BLaER1 (cell line): ENCODE measurements at regions not wholly inside any gene's neighbourhood (a gene's known extent, or its start where the extent isn't known, plus 50 kb on each side); places are given as distances from the start of the nearest gene placed in this dataset.
"Not testable (repeated sequence)": the region's sequence is repeated elsewhere in the genome, so short reads cannot be mapped to it uniquely, and the experiment has no call there.

Source experiments
- H3K27ac ChIP-seq: shearing (Covaris generic); formaldehyde crosslinking; 2 replicates; pipeline ENCODE4 v1.8.1; 2022
- H3K27me3 ChIP-seq: shearing (Covaris generic); formaldehyde crosslinking; 2 replicates; pipeline ENCODE4 v1.8.1; 2022
- H3K36me3 ChIP-seq: shearing (Covaris generic); formaldehyde crosslinking; 2 replicates; pipeline ENCODE4 v1.8.1; 2022
- H3K4me1 ChIP-seq: shearing (Covaris generic); formaldehyde crosslinking; 2 replicates; pipeline ENCODE4 v1.8.1; 2022
- H3K4me2 ChIP-seq: shearing (Covaris generic); formaldehyde crosslinking; 2 replicates; pipeline ENCODE4 v1.8.1; 2022
- H3K4me3 ChIP-seq: shearing (Covaris generic); formaldehyde crosslinking; 2 replicates; pipeline ENCODE4 v1.8.1; 2022
- H3K9ac ChIP-seq: shearing (Covaris generic); formaldehyde crosslinking; 2 replicates; pipeline ENCODE4 v1.8.1; 2022
- H3K9me3 ChIP-seq: shearing (Covaris generic); formaldehyde crosslinking; 2 replicates; pipeline ENCODE4 v1.8.1; 2022
- H4K20me1 ChIP-seq: shearing (Covaris generic); formaldehyde crosslinking; 2 replicates; pipeline ENCODE4 v1.8.1; 2022
- Cebpa-rat ChIP-seq: shearing (Covaris generic); IDR thresholded peaks from 2 replicates; pipeline ENCODE4 v1.8.1; 2022

DNA sequence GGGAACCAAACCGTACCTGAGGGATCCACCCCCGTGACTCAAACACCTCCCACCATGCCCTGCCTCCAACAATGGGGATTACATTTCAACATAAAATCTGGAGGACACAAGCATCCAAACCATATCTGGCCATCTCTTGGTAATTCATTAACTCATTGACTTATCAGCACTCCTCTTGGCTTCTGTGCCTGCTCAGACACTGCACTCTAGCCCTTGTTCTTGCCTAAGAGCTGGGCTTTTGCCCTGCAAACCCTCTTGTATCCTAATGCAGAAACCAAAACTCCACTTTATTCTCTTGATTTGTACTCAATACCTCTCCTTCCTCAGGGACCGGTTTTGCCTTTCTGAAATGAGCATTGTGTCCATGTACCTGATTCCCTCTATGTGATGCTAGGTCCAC is 330.2 kb upstream of the FZD8 start:
- no peaks in the 10 kb centered on the region for H3K9me3 ChIP-seq
- TF ChIP-seq Cebpa-rat = no peak
- no peak overlapping the region for H3K4me3 ChIP-seq
- no peak overlapping the region for H3K27ac ChIP-seq
- no peak overlapping the region for H3K9ac ChIP-seq
- H3K4me2 ChIP-seq = no peak overlapping the region
- H3K27me3 ChIP-seq = no peaks in the 10 kb centered on the region
- no peaks in the 10 kb centered on the region for H4K20me1 ChIP-seq
- no peaks in the 10 kb centered on the region for H3K36me3 ChIP-seq
- H3K4me1 ChIP-seq = no peaks in the 10 kb centered on the region

DNA sequence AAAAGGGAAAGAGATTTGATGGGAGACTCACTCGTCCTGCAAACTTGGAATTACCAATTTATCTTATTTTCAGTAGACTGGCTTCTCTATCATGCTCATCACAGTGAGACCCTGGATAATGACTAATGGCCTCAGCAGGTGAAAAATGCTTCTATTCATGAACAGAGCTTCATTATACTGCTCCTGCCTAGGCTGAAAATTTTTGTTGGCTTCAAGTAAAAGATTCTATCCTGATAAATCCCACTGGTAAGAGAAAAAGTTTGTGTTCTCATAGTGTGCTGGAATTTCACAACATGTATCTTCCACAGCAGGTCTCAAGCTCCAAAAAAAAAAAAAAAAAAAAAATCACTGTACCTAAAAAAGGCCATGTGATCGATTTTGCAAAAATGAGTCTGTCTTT is 329.3 kb upstream of the FZD8 start:
- no peak overlapping the region for H3K27ac ChIP-seq
- no peaks in the 10 kb centered on the region for H3K36me3 ChIP-seq
- H4K20me1 ChIP-seq = no peaks in the 10 kb centered on the region
- H3K9ac ChIP-seq = no peak overlapping the region
- TF ChIP-seq Cebpa-rat = no peak
- H3K4me1 ChIP-seq = no peaks in the 10 kb centered on the region
- no peaks in the 10 kb centered on the region for H3K9me3 ChIP-seq
- no peak overlapping the region for H3K4me3 ChIP-seq
- no peak overlapping the region for H3K4me2 ChIP-seq
- no peaks in the 10 kb centered on the region for H3K27me3 ChIP-seq

DNA sequence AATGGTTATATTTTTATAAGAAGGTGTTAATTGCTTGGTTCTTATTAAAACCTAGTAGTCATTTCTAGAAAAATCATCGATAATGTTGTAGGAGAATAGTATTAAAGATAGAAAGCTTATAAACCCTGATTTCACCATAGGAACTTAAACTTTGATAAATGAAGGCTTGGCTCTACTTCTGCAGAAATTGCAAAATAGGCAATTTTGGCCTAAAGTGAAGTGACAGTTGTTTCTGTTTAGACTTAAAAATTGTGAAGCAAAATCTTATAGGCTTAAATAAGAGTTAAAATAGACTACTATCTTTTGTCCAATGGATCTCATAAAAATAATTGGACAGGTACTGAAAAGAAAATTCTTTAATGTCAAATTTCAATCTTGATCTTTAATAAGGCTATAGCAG is 321.6 kb upstream of the FZD8 start:
- Histone ChIP-seq H3K4me2 (no peak overlapping the region), H3K27ac (no peak overlapping the region), H3K4me3 (no peak overlapping the region), H3K27me3 (no peaks in the 10 kb centered on the region), H3K9me3 (0 out of 2 replicates have a peak, but pooled peaks cover 7% of the 10 kb centered on the region), H3K36me3 (no peaks in the 10 kb centered on the region), H3K4me1 (no peaks in the 10 kb centered on the region), H4K20me1 (no peaks in the 10 kb centered on the region), H3K9ac (no peak overlapping the region)
- TF ChIP-seq Cebpa-rat = no peak

DNA sequence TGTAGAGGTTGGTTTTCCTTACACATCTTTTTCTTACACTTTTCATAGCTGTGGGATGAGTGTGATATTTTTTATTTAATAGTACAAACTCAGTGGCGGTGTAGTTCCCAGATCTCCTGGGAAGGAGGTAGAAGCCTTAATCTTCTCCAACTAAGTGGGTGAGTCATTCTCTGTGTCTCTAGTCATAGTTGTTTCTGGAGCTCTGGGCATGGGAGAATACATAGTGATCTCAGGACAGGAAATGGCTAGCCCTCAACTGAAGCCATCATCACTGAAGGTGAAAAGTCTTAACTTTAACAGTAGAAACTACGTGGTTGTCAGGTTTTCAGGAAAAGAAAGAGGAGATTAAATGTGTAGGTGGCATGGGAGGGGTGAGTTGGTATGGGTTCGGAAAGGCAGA is 319.4 kb upstream of the FZD8 start:
- Histone ChIP-seq H3K9ac (no peak overlapping the region), H3K4me2 (no peak overlapping the region), H4K20me1 (no peaks in the 10 kb centered on the region), H3K27me3 (no peaks in the 10 kb centered on the region), H3K27ac (no peak overlapping the region), H3K4me1 (no peaks in the 10 kb centered on the region), H3K36me3 (no peaks in the 10 kb centered on the region), H3K4me3 (no peak overlapping the region), H3K9me3 (0 out of 2 replicates have a peak, but pooled peaks cover 7% of the 10 kb centered on the region)
- TF ChIP-seq Cebpa-rat = no peak

DNA sequence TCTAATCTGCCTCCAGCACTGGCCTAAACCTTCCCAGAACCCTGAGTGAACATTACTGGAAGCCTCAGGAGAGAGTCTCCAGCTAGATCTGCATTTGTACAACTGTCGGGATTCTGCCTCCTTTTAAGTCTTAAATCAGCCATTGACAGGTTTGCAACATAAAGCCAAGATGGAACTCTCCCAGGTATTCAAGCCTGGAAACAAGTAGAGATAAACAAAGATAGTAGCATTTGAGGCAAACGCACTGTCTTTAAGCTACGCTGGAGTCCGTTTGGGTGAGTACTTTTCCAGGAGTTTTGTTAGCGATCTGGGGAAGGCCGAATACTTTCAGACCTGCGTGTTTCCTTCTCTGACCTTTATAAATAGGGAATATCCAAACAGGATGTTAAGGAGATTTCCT is 317.2 kb upstream of the FZD8 start:
- no peak overlapping the region for H3K4me2 ChIP-seq
- H3K27ac ChIP-seq = no peak overlapping the region
- H3K9me3 ChIP-seq = 0 out of 2 replicates have a peak, but pooled peaks cover 3% of the 10 kb centered on the region
- no peaks in the 10 kb centered on the region for H4K20me1 ChIP-seq
- no peaks in the 10 kb centered on the region for H3K27me3 ChIP-seq
- H3K4me1 ChIP-seq = no peaks in the 10 kb centered on the region
- H3K36me3 ChIP-seq = no peaks in the 10 kb centered on the region
- no peak for TF ChIP-seq Cebpa-rat
- no peak overlapping the region for H3K9ac ChIP-seq
- H3K4me3 ChIP-seq = no peak overlapping the region

DNA sequence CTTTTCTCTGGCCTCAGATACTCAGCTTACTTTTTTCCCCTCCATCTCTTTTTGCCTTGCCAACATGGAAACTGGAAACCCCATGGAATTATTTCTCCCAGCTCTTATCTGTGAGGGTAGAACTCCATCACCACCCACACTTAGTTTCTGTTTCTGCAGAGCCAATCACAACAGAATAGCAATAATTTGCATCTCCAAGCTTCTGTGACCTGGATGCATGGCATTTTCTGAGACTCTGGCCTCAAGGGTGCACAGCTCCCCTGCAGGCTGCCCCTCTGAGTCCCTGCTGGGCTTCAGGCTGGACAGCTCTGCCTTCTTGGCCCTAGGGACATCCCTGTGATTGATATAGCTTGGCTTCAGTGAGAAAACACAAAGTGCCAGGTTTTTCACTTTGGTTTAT is 316.5 kb upstream of the FZD8 start:
- not testable (repeated sequence) for H4K20me1 ChIP-seq, H3K27me3 ChIP-seq, H3K4me2 ChIP-seq, H3K4me1 ChIP-seq, H3K9ac ChIP-seq, H3K9me3 ChIP-seq, H3K4me3 ChIP-seq, H3K27ac ChIP-seq, H3K36me3 ChIP-seq

DNA sequence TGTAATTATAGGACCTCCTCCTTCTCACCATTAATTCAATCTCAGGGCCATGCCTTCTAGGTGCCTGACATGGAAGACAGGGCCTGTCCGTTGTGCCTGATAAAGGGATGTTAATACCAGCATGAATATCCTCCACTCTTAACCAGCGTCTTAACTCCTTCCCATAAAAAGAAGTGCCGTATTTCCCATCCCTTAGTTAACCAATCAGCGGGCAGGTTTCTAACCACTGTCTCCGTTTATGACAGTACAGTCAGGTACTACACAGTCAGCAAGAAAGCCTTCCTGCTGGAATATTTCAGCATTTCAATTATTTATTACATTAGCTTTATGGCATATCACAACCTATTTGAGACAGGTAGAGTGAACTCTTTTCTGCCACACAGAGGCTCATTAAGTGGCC is 308.6 kb upstream of the FZD8 start:
- Histone ChIP-seq H3K36me3 (no peaks in the 10 kb centered on the region), H3K4me3 (no peak overlapping the region), H3K27me3 (no peaks in the 10 kb centered on the region), H4K20me1 (no peaks in the 10 kb centered on the region), H3K4me2 (no peak overlapping the region), H3K9me3 (no peaks in the 10 kb centered on the region), H3K27ac (no peak overlapping the region), H3K9ac (no peak overlapping the region), H3K4me1 (no peaks in the 10 kb centered on the region)
- no peak for TF ChIP-seq Cebpa-rat

DNA sequence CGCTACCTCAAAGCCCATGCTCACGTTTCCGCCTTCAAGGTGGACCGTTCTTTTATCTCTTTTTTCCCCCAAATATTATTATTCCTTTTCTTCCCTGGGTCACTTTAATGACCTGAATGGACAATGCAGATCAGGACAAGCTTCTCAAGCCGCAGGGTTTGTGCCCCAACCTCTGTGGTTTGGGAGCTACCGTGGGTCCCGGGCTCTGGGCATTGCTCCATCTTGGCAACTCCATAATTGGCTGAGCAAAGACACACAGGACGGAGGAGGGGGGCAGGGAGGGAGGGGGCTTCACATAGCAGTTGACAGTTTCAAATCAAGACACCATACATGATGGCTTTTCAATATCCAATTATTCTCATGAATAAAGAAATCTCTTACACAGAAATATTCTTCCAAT is 308.1 kb upstream of the FZD8 start:
- Histone ChIP-seq H4K20me1 (no peaks in the 10 kb centered on the region), H3K27me3 (no peaks in the 10 kb centered on the region), H3K4me2 (no peak overlapping the region), H3K4me1 (no peaks in the 10 kb centered on the region), H3K4me3 (no peak overlapping the region), H3K27ac (no peak overlapping the region), H3K9me3 (no peaks in the 10 kb centered on the region), H3K36me3 (no peaks in the 10 kb centered on the region), H3K9ac (no peak overlapping the region)
- TF ChIP-seq Cebpa-rat = no peak

DNA sequence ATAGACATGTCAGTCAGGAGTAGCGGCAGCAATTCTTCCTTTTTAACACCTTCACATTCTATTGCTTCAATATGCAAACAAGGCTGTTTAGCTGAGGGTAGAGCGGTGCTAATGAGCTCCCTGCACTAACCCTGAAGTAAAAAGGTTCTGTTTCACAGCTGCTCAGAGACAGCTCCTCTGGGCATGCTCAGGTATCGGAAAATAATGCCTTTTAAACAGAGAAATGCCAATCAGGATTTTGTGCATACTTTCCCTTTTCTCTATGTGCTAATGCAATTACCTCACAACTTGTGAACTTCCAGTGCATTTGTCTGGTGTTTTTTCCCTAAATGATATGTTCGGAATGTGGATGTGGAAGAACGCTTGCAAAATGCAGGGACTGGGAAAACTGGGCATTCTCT is 307.7 kb upstream of the FZD8 start:
- no peak overlapping the region for H3K4me2 ChIP-seq
- no peak overlapping the region for H3K27ac ChIP-seq
- no peaks in the 10 kb centered on the region for H4K20me1 ChIP-seq
- H3K9me3 ChIP-seq = no peaks in the 10 kb centered on the region
- H3K4me3 ChIP-seq = no peak overlapping the region
- TF ChIP-seq Cebpa-rat = no peak
- H3K27me3 ChIP-seq = no peaks in the 10 kb centered on the region
- H3K36me3 ChIP-seq = no peaks in the 10 kb centered on the region
- no peaks in the 10 kb centered on the region for H3K4me1 ChIP-seq
- no peak overlapping the region for H3K9ac ChIP-seq

DNA sequence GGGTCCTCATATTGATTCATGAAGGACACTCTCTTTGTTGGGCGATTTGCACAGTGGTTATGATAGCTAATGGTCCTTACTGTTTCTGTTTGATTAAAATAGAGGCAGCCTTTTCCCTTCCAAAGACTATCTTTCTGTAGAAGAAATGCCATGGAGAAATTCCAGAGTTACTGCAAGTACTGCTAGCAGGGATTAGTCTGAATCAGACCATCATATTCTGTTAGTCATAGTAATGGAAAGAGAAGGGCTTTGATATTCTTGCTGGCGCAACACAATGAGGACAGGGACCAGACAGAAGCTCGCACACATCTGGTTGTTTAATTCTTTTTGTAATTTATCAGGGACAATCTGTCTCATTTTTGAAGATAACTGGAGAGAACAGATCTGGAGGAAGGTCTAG is 304.5 kb upstream of the FZD8 start:
- Histone ChIP-seq H3K36me3 (no peaks in the 10 kb centered on the region), H3K27me3 (no peaks in the 10 kb centered on the region), H3K4me2 (no peak overlapping the region), H4K20me1 (no peaks in the 10 kb centered on the region), H3K9ac (no peak overlapping the region), H3K9me3 (no peaks in the 10 kb centered on the region), H3K27ac (no peak overlapping the region), H3K4me3 (no peak overlapping the region), H3K4me1 (no peaks in the 10 kb centered on the region)
- no peak for TF ChIP-seq Cebpa-rat

DNA sequence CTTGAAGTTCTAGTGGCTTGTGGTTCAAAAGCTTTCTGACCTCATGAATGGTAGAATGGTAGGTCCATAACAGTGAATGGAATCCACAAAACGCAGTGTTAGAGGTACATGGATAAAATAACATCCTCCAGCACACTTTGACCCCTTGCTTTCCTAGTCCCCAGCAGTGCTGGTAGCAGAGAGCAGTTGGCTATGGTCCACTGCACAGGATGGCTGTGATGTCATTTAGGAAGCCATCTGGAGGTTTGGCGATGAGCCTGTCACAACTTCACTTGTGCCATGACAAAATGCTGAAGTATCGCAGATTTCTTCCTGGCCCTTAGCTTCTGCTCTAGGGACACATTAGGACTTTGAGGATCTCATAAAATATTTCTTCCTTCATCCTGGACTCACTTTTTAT is 300.0 kb upstream of the FZD8 start:
- Histone ChIP-seq H3K9me3 (no peaks in the 10 kb centered on the region), H3K4me2 (no peak overlapping the region), H4K20me1 (no peaks in the 10 kb centered on the region), H3K4me1 (no peaks in the 10 kb centered on the region), H3K9ac (no peak overlapping the region), H3K36me3 (no peaks in the 10 kb centered on the region), H3K27me3 (no peaks in the 10 kb centered on the region), H3K27ac (no peak overlapping the region), H3K4me3 (no peak overlapping the region)
- TF ChIP-seq Cebpa-rat = no peak
